ENCODE measurements at regions not wholly inside any gene's neighbourhood (a gene's known extent, or its start where the extent isn't known, plus 50 kb on each side); places are given as distances from the start of the nearest gene placed in this dataset.

GRCh38 chr4:103774326-103774825 is 54.6 kb upstream of the TACR3 start:
- CTCF ChIA-PET (ENCODE audit: low intra/inter-chr PET ratio), result no interaction called here
- DNase-seq (ENCODE audit: extremely low read depth in 1 of 4, low spot score in 3 of 4) (no peak), FAIRE-seq (no peak), ATAC-seq (no peak)
- Histone ChIP-seq H3K36me3 (ENCODE audit: control insufficient read depth, insufficient read depth, low read length) (no peaks in the 10 kb centered on the region), H2AFZ (ENCODE audit: low read depth, low read length) (no peak overlapping the region), H3K4me3 (no peak overlapping the region), H3K4me1 (replicated peaks in 1 of 2; ENCODE audit: control insufficient read depth in 2 of 2, insufficient read depth in 2 of 2, low read length in 2 of 2) (no peaks in the 10 kb centered on the region), H3K4me2 (ENCODE audit: insufficient read depth, low read length) (no peak overlapping the region), H3K9me1 (ENCODE audit: control insufficient read depth, insufficient read depth, low read length) (no peaks in the 10 kb centered on the region), H3K27me3 (ENCODE audit: control insufficient read depth in 2 of 2, insufficient read depth in 2 of 2, low read length in 2 of 2) (no peaks in the 10 kb centered on the region), H3K9me3 (replicated peaks; ENCODE audit: control insufficient read depth, insufficient read depth, low read depth, low read length) (no peaks in the 10 kb centered on the region; the same call in none of the 2 replicates), H3K9ac (ENCODE audit: insufficient read depth in 1 of 2, low read depth in 2 of 2, low read length in 2 of 2) (no peak overlapping the region), H4K20me1 (replicated peaks; ENCODE audit: control insufficient read depth, insufficient read depth, low read length) (no peaks in the 10 kb centered on the region), H3K27ac (ENCODE audit: extremely low read depth, low read depth, low read length) (no peak overlapping the region), H3K79me2 (ENCODE audit: control insufficient read depth, insufficient read depth, low read length) (no peaks in the 10 kb centered on the region)
- in situ Hi-C loops (cut with MboI), result no loop called here
- no TSS peak for BruUV-seq (replicated peaks)
- POLR2A ChIA-PET, result no interaction called here
- intact Hi-C loops (cut with micrococcal nuclease), result no loop called here
- 0% methylated on average over 7 of the region's 7 CpGs for WGBS (ENCODE audit: insufficient coverage, low coverage, missing lambda C conversion rate)
- no peak for TF ChIP-seq FOSL1 (tag; conservative IDR thresholded peaks at IDR 0.05)
- TF ChIP-seq BHLHE40 (IDR thresholded peaks at IDR 0.05; ENCODE audit: low read length), result no peak
- no peak for TF ChIP-seq ZNF609 (CRISPR knock-in tag; IDR thresholded peaks at IDR 0.05; ENCODE audit: borderline replicate concordance)
- TF ChIP-seq HMGXB4 (CRISPR knock-in tag; IDR thresholded peaks at IDR 0.05), result no peak
- TF ChIP-seq KAT8 (IDR thresholded peaks at IDR 0.05; ENCODE audit: low read depth), result no peak
- TF ChIP-seq SRF (CRISPR knock-in tag; IDR thresholded peaks at IDR 0.05), result no peak
- no peak for TF ChIP-seq THAP7 (CRISPR knock-in tag; IDR thresholded peaks at IDR 0.05)
- no peak for TF ChIP-seq ZNF134 (CRISPR knock-in tag; conservative IDR thresholded peaks at IDR 0.05)
- no peak for TF ChIP-seq ATF3 (IDR thresholded peaks at IDR 0.05)
- TF ChIP-seq ATF3 (CRISPR knock-in tag; conservative IDR thresholded peaks at IDR 0.05), result no peak
- no peak for TF ChIP-seq PTTG1 (tag; IDR thresholded peaks at IDR 0.05; ENCODE audit: low read depth)
- TF ChIP-seq RBM34 (IDR thresholded peaks at IDR 0.05; ENCODE audit: borderline replicate concordance, insufficient read depth, low read length), result no peak
- no peak for TF ChIP-seq ZNF584 (CRISPR knock-in tag; IDR thresholded peaks at IDR 0.05; ENCODE audit: low read depth)
- TF ChIP-seq SMARCA4 (IDR thresholded peaks at IDR 0.05), result no peak
- TF ChIP-seq PHF20 (IDR thresholded peaks at IDR 0.05; ENCODE audit: partially characterized antibody), result no peak
- TF ChIP-seq NCOR1 (IDR thresholded peaks at IDR 0.05), result no peak
